ENCODE measurements at regions not wholly inside any gene's neighbourhood (a gene's known extent, or its start where the extent isn't known, plus 50 kb on each side); places are given as distances from the start of the nearest gene placed in this dataset.

DNA sequence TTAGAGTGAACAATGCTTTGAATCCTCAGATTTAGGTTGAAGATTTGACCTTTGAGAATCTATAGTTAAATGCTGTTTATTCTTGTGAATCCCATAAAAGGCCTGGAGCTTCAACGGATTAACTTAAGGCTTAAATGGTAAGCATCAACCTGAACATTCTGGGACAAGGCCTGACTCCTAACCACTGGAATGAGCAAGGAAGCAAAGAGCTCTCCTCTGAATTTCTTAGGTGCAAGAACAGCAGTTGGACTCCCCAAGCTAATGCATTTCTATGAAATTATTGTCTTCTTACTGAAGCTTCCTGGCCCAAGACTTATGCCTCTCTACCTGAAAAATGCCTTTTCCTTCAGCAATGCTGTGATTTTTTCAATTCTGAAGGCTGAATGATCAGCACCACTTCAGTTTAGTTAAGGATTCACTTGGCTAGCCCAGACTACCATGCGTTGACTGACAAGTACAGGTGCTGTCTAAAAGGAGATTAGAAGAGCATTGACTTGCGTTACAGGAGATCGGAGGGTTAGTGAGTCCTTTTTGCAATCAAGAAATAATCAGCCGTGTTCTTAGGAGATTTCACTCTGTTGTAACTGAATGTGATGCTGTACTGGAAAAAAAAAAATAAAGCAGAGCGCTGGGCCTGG lies 178.5 kb downstream of the ZC3H11B start:
- TF ChIP-seq, protein P1, sequence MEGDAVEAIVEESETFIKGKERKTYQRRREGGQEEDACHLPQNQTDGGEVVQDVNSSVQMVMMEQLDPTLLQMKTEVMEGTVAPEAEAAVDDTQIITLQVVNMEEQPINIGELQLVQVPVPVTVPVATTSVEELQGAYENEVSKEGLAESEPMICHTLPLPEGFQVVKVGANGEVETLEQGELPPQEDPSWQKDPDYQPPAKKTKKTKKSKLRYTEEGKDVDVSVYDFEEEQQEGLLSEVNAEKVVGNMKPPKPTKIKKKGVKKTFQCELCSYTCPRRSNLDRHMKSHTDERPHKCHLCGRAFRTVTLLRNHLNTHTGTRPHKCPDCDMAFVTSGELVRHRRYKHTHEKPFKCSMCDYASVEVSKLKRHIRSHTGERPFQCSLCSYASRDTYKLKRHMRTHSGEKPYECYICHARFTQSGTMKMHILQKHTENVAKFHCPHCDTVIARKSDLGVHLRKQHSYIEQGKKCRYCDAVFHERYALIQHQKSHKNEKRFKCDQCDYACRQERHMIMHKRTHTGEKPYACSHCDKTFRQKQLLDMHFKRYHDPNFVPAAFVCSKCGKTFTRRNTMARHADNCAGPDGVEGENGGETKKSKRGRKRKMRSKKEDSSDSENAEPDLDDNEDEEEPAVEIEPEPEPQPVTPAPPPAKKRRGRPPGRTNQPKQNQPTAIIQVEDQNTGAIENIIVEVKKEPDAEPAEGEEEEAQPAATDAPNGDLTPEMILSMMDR (IDR thresholded peaks at IDR 0.05) = no peak
- no peak for TF ChIP-seq POLR2A (IDR thresholded peaks at IDR 0.05)

All from heart left ventricle (tissue), 13 donors.